CD4-positive, alpha-beta T cell (primary cell): ENCODE measurements at regions not wholly inside any gene's neighbourhood (a gene's known extent, or its start where the extent isn't known, plus 50 kb on each side); places are given as distances from the start of the nearest gene placed in this dataset.

Experiments
- ATAC-seq: fragments of 200-7000 bp; cut with Tn5 transposase; one replicate; pipeline ENCODE4 v1.10.0; 2022; ENCODE audit warnings: mild to moderate bottlenecking; ENCODE audit not compliant: poor library complexity
- CTCF ChIA-PET: fragments of 350-600 bp; sonication (Branson Sonifier 250); formaldehyde crosslinking; loops from one replicate; lab custom pipeline; 2021; ENCODE audit warnings: antibody characterized with exemption, inconsistent platforms; lab: Charles Lee
- POLR2A ChIA-PET: fragments of 350-600 bp; sonication (Branson Sonifier 250); formaldehyde crosslinking; loops from one replicate; lab custom pipeline; 2021; ENCODE audit warnings: antibody characterized with exemption, inconsistent platforms; lab: Charles Lee
- DNase-seq, 14 experiments: peaks; one replicate each; pipeline ENCODE4 v3.0.0-alpha.2; 2013 to 2020; ENCODE audit warnings: mixed read lengths in 2 of 14
- H3K27ac ChIP-seq, 2 donors: one replicate each; pipeline versions ENCODE4 v1.5.1 to v1.7.0; 2013; ENCODE audit warnings: low read length in 2 of 2, low read depth in 1 of 2, mild to moderate bottlenecking in 1 of 2
- H3K27me3 ChIP-seq, 2 experiments: 1 replicate in 1 of 2; 2 replicates in 1 of 2; pipeline versions ENCODE4 v1.6.1 to v1.7.0; 2013; ENCODE audit warnings: low read length in 2 of 2, control low read depth in 1 of 2, mild to moderate bottlenecking in 1 of 2, moderate library complexity in 1 of 2; ENCODE audit not compliant: insufficient read depth in 2 of 2, control insufficient read depth in 1 of 2
- H3K36me3 ChIP-seq: one replicate; pipeline ENCODE4 v1.6.1; 2013; ENCODE audit warnings: low read length, control low read depth; ENCODE audit not compliant: insufficient read depth
- H3K4me1 ChIP-seq: one replicate; pipeline ENCODE4 v1.6.1; 2013; ENCODE audit warnings: low read length, control low read depth; ENCODE audit not compliant: insufficient read depth
- H3K4me3 ChIP-seq: one replicate; pipeline ENCODE4 v1.5.1; 2013; ENCODE audit warnings: mild to moderate bottlenecking, low read length, moderate library complexity
- H3K9me3 ChIP-seq, 2 experiments: 1 replicate in 1 of 2; 2 replicates in 1 of 2; pipeline versions ENCODE4 v1.6.1 to v1.7.0; 2013; ENCODE audit warnings: low read length in 2 of 2, mild to moderate bottlenecking in 2 of 2, control low read depth in 1 of 2, moderate library complexity in 1 of 2; ENCODE audit not compliant: control insufficient read depth in 1 of 2, insufficient read depth in 1 of 2
- H3K27ac Mint-ChIP-seq: one replicate; pipeline ENCODE4 v1.8.0; 2020; ENCODE audit warnings: mixed read lengths
- H3K27me3 Mint-ChIP-seq: one replicate; pipeline ENCODE4 v1.8.0; 2021; ENCODE audit warnings: mixed read lengths
- H3K36me3 Mint-ChIP-seq: one replicate; pipeline ENCODE4 v1.8.0; 2021; ENCODE audit warnings: low read depth, mixed read lengths
- H3K4me1 Mint-ChIP-seq: one replicate; pipeline ENCODE4 v1.8.0; 2021; ENCODE audit warnings: low read depth, mixed read lengths
- H3K4me3 Mint-ChIP-seq: one replicate; pipeline ENCODE4 v1.8.0; 2020; ENCODE audit warnings: mild to moderate bottlenecking, mixed read lengths
- H3K9me3 Mint-ChIP-seq: one replicate; pipeline ENCODE4 v1.8.0; 2020; ENCODE audit warnings: mixed read lengths
- CTCF ChIP-seq: fragments of 200-600 bp; IDR thresholded peaks from one replicate; pipeline ENCODE4 v1.8.0; 2022; ENCODE audit warnings: antibody characterized with exemption, mild to moderate bottlenecking
- intact Hi-C, 2 experiments: fragments of 100-400 bp; cut with DNase I in 1 of 2; cut with micrococcal nuclease in 1 of 2; formaldehyde crosslinking; loops; one replicate each; pipeline versions ENCODE4 v1.15.1 to v1.9.0; 2023 to 2025; cut with DNase I, micrococcal nuclease

- H3K4me1 Mint-ChIP-seq = no peaks in the 10 kb centered on the region
- TF ChIP-seq CTCF = no peak
- CTCF ChIA-PET = no interaction called here
These were observed 145.9 kb upstream of the TLE4 start for GRCh38 chr9:79425840-79426239.

GRCh38 chr9:79428422-79428821 lies 143.3 kb upstream of the TLE4 start:
- no peak overlapping the region for H3K27ac ChIP-seq
- no peaks in the 10 kb centered on the region for H3K36me3 ChIP-seq
- peaks cover 13 to 16% of the 10 kb centered on the region in 2 experiments for H3K9me3 ChIP-seq
- Mint-ChIP-seq H3K36me3 (no peaks in the 10 kb centered on the region), H3K9me3 (peaks cover 9% of the 10 kb centered on the region), H3K4me1 (no peaks in the 10 kb centered on the region), H3K4me3 (no peak overlapping the region), H3K27me3 (peaks cover 8% of the 10 kb centered on the region), H3K27ac (no peak overlapping the region)
- ChIA-PET POLR2A (no interaction called here), CTCF (interaction anchor here (1.0 kb wide), 1 partner anchor 931 kb away, joined by 3 read pairs; no protein-coding TSS in a partner anchor)
- no peaks in the 10 kb centered on the region for H3K4me1 ChIP-seq
- no peak overlapping the region for H3K4me3 ChIP-seq
- no peak for TF ChIP-seq CTCF
- intact Hi-C loops = no loop called here
- ATAC-seq (no peak), DNase-seq (no peak)
- H3K27me3 ChIP-seq = no peaks in the 10 kb centered on the region

More at GRCh38 chr9:79425840-79426239, 145.9 kb upstream of the TLE4 start:
- Mint-ChIP-seq H3K9me3 (peaks cover 17% of the 10 kb centered on the region), H3K27me3 (peaks cover 5% of the 10 kb centered on the region), H3K4me3 (no peak overlapping the region), H3K36me3 (no peaks in the 10 kb centered on the region), H3K27ac (no peak overlapping the region)
- DNase-seq = no peak
- Histone ChIP-seq H3K4me1 (no peaks in the 10 kb centered on the region), H3K9me3 (peaks cover 13 to 16% of the 10 kb centered on the region in 2 experiments), H3K4me3 (no peak overlapping the region), H3K36me3 (no peaks in the 10 kb centered on the region), H3K27me3 (no peaks in the 10 kb centered on the region), H3K27ac (no peak overlapping the region)
- intact Hi-C loops = no loop called here
- POLR2A ChIA-PET = no interaction called here
- no peak for ATAC-seq

- no peaks in the 10 kb centered on the region for H3K4me1 Mint-ChIP-seq
- Histone ChIP-seq H3K9me3 (peaks cover 9 to 11% of the 10 kb centered on the region in 2 experiments), H3K27ac (no peak overlapping the region), H3K4me3 (no peak overlapping the region), H3K4me1 (no peaks in the 10 kb centered on the region), H3K27me3 (no peaks in the 10 kb centered on the region), H3K36me3 (no peaks in the 10 kb centered on the region)
- POLR2A ChIA-PET = no interaction called here
- ATAC-seq (no peak), DNase-seq (no peak)
- no peak for TF ChIP-seq CTCF
- CTCF ChIA-PET = no interaction called here
- peaks cover 5% of the 10 kb centered on the region for H3K9me3 Mint-ChIP-seq
- no peaks in the 10 kb centered on the region for H3K36me3 Mint-ChIP-seq
- intact Hi-C loops = no loop called here
- H3K27me3 Mint-ChIP-seq = peaks cover 8% of the 10 kb centered on the region
- H3K27ac Mint-ChIP-seq = no peak overlapping the region
- H3K4me3 Mint-ChIP-seq = no peak overlapping the region
These were observed 141.1 kb upstream of the TLE4 start for GRCh38 chr9:79430619-79431018.
